NCI-H510A treated with DMSO at 0.1 percent for 48 hours (cell line): ENCODE measurements at regions not wholly inside any gene's neighbourhood (a gene's known extent, or its start where the extent isn't known, plus 50 kb on each side); places are given as distances from the start of the nearest gene placed in this dataset.
A peak's percentile ranks its signal among the peaks of the same experiment; 100 is the strongest.

Experiments
- DNase-seq: peaks from one replicate; lab custom pipeline; 2025; lab: John Stamatoyannopoulos, UW

DNA sequence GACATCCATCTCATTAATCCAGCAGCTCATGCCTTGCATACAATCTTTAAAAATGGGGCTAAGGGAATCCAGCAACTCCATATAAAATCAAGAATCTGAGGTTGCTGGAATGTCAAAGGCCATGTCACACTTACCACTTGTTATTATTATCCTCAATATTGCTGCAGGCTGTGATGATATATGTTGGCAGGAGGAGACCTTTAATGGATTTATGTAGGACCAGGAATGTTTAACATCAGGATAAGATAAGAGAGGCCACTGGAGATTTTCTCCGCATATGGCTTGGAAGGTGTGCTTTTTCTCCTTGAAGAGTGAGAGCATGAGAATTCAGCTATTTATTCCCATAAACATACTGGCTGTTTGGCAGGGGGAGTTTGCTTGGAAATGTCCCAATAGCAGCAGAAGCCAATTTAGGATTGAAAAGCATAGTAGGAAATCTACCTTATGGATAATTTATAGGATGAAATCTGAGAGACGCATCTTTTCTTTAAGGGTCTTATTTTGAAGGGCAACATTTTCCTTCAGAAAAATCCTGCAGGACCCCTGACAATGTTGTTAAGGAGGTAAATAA lies 481.4 kb downstream of the AGTPBP1 start:
- DNase-seq, result no peak

DNA sequence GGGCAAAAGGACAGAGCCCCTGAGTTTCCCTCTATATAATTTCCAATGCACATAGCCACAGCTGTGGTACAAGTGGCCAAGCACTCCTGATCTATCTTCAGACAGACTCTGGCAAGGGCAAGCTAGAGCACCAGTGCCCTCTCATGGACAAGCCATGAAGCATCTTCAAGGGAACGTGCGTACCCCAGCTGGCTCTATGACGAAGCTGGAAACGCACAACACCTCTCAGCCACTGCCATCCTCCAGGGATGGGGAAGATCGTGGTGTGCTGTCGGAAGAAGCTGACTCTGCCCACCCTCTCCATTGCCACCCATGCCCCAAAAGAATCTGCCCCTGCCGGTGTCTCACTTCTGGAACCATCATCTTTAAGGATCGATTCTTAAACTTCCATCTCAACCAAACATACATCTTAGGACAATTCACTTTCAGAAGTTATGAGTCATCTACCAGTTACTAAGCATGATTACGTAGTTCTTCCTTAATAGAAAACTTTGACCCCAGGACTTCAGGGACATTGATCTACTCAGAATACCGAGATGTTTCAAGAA lies 482.9 kb downstream of the AGTPBP1 start:
- DNase-seq, result peak; percentile 71

DNA sequence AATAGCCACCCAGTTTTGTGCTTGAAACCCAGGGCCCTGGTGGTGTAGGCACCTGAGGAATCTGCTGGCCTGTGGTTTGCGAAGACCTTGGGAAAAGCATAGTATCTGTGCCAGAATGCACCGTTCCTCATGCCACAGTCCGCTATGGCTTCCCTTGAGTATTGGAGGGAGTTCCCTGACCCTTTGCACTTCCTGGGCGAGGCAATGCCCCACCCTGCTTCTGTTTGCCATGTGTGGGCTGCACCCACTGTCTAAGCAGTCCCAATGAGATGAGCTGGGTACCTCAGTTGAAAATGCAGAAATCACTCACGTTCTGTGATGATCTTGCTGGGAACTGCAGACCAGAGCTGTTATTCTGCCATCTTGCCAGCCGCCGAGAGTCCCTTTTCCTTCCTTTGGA lies 483.5 kb downstream of the AGTPBP1 start:
- no peak for DNase-seq

DNA sequence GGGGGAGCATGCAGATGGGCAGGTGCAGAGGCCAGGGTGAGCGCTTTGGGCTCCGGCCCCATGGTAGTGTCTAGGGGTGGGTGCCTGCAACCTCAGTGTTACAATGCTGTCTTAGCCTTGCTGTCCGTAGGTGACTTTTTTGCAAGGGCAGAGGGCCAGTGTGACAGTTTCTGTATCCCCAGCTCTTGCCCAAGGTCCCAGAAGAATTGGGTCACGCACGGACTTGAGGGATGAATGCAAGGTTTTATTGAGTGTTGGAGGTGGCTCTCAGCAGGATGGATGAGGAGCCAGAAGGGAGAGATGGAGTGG lies 492.5 kb downstream of the AGTPBP1 start:
- no peak for DNase-seq

DNA sequence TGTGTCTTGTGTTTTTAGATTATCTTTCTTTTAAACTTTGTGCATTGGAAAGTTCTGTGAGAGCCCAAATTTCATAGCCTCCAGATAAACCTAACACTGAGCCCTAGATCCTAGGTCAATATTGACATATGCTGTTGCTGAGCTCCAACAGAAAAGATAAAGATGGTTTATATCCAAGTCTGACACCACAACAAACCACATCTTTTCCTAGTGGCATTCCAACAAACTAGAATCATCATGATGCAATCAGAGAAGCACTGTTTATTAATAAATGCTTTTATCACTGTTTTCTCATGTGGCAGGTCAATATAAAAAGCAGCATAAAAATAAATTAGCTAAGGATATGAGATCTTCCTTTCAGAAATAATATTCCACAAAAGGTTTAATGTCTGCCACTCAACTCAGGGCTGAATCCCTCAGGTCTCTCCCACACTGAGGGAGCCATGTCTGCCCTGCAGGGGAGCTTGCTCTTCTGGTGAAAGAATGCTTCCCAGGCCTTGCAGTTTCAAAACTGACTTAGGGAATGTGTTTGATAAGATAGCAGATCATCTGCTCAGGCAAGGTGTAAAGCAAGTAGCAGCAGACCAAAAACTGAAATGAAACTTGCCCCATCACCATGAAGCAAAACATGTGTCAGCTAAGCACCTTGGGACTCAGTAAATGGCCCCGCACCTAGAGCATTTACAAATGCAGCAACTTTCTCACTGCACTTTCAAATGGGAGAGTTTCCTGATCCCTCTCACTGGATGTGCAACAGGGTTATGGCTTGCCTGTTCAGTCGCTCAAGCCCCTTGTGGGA lies 493.0 kb downstream of the AGTPBP1 start:
- DNase-seq, result no peak

DNA sequence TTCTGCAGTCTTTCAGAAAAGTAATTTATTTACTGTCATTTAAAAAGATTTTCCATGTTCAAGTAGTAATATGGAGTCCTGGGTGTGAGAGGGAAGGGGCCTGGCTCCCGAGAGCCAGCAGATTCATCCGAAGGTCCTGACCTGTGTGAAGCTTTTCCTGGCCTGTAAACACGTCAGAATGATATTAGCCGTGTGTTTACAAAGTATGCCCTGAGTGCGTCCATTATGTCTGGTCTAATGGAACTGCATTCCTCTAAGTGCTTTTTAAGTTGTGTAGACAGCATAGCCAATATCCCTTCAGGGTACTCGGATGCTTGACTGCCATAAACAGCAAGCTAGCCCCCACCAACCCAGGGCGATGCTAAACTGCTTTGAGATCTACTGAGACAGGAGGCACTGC lies 495.2 kb downstream of the AGTPBP1 start:
- no peak for DNase-seq

DNA sequence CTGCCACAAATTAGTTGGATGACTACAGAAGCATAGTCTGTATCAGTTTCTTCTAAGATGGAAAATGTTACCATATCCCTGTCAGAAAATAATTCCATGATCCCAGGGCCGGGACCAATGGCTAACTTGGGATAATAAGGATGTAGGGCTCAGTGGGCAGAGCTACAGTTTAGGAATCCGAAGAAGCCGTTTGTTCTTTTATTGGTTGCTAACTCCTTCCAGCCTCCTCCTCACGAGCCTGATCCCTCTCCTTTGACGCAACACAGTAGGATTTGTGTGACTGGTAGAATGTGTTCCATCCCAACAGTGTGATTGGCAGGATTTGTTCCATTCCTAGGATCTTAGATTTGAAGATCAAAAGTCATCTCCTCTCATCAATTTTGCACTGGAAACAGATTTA lies 496.9 kb downstream of the AGTPBP1 start:
- DNase-seq, result no peak

DNA sequence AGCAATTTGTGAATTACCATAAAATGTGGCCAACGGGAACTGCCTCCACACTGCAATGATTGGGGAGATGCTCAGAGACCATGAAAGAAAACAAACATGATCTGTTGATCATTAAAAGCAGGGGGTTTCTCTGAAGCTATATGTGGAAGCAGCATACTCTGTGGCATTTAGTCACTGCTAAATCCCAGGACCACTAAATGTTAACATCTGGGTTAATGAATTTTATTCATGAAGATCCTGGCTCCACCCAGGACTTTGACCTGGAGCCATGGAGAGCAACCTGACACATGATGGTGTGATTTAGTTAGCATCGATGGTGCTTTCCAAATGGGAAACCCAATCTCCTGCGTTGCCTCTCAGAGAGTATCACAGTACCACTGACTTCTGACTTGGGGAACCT lies 497.8 kb downstream of the AGTPBP1 start:
- no peak for DNase-seq

DNA sequence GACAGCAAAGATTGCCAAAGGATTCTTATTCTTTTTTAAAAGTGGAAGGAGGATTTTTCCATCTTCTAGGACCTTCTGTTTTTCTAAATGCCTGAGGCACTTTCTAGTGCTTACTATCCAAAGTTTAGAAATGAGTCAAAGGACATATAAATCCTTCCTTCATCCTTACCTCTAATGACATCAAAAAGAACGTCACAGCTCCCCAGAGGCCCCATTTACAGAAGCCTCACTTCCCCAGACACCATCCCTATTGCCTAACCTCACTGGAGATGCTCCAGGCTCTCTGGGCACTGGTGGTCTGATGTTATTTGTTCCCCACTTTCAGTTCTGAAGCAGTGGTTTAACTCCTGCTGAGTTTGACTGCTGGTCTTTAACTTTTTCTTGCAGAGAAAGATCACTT lies 504.3 kb downstream of the AGTPBP1 start:
- no peak for DNase-seq

DNA sequence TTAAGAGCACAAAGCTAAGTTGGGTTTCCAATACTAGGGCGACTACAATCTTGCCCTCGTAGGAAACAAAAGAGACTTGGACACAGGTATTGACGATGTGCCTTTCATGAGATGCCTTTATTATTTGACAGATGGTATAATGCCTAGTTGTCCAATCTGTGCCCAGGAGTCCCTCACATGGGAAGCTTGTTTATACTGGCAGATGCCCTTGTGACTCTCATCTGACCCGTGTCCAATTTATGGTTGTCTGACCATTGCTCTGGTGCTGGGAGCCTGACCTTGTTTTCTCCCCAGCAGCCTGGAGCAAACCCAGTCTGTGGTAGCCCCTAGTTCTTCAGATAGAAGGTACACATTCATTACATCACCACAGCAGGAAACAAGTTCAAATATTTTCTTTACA lies 511.7 kb downstream of the AGTPBP1 start:
- DNase-seq, result no peak

DNA sequence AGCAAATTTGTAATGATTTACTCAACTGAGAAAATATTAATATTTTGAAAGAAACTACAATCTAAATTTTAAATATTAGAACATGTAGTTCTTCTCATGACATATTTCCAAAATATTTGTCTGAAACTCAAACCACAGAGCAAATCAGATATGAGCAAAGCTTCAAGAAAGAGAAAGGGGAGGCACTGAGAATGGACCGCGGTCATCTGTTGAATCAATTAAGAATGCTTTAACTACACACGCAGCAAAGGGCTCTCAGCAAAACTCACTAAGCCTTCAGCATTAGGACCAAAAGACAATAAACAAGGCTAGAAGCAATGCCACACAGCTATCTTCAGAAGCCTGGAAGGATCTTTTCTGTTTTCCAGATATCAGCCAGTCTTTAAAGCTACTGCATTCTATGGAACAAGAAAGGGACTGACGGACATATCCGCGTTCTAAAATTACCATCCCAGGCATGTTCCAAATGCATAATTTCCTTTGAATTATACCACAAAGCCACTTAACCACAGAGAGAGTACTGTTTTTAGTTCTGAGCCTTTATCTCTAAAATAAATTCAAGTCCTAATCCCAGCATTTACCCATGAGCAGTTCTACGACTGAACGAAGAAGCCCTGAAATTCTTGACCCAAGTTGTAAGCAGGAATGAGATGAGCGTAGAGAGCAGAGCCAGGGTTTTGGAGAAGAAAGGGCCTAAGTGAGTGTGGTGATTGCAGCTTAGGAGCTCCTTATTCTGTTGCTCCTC lies 513.5 kb downstream of the AGTPBP1 start:
- no peak for DNase-seq

DNA sequence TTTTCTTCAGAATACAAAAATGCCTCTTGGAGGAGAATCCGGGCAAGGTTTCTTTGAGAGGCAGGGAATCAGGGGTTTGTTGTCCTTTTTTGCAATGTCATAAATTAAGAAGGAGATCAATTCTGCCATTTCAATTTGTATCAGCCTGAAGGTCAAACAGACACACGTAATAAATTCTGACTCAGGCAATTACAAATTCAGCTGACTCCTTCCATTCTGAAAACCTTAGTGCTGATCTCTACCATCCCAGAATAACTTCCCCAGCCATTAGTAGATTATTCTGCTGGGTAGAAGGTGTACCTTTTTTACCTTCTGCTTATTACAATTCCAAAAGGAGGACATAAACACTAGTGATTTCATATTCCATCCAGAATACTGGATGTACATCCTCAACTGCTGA lies 516.6 kb downstream of the AGTPBP1 start:
- no peak for DNase-seq

DNA sequence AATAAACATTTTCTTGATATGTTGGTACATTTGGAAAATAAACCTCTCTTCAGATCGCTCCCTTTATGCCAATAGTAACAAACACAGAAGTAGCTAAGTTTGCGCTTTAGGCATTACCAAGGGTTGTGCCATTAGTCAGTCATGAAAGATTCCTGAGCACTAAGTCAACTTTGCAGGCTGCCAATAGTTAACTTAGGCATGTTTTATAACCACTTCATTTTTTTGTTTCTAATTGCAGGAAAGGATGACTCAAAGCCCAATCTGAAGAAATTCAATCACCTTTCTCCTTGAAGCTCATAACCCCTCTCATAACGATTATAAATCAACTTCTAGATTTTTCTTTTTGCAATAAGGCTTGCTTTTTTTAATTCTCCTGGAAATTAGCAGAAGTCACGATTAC lies 517.0 kb downstream of the AGTPBP1 start:
- DNase-seq, result no peak

DNA sequence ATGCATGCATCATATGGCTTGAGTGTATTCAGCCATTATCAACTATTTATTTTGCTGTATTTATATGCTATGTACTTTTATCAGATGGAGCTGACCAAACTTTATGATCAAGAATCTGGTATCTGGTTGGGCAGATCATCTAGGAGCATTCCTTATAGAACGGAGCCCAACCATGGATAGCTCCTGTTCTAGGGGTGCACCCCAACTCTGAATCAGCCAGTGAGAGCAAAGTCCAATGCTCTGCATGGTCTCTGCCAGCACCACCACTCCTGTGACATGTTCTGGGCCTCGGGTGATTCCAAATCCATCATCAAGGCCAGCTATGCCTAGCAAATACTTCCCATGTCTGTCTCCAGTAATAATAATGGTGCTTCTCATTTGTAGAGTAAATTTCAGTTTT lies 517.5 kb downstream of the AGTPBP1 start:
- DNase-seq, result no peak

DNA sequence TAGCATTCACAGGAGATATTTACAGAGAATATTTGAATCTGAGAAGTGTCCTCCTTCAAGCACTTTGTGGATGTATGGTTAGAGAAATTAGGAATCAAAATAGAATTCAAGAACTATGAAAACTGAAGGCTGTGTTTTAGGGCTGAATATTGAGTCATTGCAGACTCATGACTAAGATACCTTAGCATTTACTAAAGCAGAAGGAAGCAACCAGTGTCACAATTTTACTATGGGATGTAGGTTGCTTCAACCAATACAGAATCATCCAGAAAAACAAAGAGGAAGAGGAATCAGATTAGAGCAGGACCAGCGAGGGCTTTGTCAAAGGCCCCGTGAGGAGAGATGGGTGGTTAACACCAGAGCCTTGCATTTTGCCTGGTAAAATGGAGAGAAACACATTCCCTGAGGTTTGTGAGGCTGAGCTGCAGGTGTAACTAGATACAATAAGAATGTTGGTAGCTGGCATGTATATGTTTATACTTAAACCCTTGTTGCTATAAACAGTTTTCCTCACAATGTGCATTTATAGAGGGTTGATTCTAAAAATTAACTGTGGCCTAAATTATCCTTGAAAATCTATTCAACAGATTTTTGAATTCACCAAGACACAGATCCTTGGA lies 518.1 kb downstream of the AGTPBP1 start:
- DNase-seq, result no peak

DNA sequence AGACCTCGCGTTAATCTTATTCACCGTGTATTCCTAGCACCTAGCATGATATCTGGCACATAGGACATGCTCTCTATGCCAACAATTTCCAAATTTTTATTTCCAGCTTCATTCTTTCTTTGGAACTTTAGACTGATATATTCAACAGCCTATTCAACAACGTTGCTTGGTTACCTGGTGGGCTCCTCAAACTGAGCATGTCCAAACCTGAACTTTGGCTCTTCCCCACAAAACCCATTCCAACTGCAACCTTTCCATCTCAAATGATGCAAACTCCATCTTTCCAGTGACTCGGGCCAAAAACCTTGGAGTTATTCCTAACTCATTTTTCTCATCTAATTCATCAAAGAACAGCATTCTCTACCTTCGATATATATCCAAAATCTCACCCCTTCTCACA lies 525.2 kb downstream of the AGTPBP1 start:
- DNase-seq, result no peak

DNA sequence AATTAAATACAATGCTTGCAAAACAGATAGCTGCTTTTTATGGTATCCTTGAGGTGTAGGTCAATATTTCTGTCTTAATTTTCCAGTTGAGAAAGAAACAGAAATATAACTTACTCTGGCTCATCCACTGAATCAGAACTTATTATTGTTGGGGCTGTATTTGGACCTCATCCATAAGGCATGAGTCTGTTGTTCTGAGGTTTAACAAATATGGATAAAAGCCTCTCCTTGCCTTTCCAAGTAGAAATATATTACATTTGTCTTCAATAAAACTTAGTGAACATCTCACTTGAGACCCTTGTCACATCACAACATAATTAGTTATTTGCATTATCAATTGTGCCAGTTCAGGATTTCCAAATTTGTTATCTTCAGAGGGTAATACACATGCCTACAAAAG lies 525.8 kb downstream of the AGTPBP1 start:
- DNase-seq, result no peak

DNA sequence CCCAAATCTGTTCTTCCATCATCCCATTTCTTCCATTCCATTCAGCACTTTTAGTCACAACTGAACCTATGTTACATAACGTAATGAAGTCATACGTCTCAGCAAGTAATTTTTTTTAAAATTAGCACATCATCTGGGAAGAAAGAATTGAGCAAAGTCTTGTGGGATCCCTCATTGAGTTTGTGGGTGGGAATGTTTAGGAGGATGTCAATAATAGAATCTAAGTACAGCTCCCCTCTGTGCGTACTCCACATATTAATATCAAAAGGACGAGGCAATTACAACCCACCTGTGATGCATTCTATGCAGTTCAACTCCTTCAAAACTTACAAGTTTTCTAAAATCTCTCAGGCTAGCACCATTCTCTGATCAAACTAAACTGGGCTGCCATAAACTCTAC lies 526.3 kb downstream of the AGTPBP1 start:
- DNase-seq, result no peak

DNA sequence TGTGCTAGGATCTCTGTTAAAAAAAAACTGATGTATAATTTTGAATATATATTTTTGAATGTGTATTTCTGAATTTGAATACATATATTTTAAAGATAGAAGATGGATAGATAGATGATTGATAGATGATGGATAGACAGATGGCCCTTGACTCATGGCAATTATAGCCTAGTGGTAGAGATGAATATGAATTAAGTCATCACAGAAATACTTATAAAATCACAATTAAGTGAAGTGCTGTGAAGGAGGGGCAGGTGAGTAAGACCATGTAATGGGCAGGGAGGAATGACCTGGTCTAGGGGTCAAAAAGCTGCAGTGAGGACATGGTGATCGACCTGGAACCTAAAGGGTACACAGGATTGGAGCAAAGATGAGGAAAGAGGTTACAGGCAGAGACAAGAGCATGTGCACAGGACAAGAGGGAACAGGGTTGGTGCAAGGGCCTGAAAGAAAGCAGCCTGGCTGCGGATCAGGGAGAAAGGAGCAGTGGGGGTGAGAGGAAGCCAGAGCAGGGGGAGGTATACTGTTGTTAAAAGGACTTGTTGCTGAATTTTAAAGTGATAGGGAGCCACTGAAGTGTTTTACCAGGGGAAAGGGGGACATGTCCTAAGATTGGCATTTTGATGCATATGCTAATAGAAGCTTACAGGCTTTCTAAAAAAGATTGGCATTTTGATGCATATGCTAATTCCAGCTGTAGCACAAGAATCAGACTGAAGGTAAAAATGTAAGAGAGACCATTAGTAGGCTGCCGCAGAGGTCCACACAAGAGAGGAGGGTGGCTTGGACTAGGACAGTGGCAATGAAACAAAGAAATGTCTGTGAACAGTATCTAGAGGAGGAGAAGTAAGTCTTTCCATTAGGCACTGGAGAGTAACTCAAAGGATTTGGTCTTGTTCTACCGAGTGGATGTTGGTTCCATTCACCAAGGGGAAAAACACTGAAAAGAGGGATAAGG lies 527.8 kb downstream of the AGTPBP1 start:
- no peak for DNase-seq

DNA sequence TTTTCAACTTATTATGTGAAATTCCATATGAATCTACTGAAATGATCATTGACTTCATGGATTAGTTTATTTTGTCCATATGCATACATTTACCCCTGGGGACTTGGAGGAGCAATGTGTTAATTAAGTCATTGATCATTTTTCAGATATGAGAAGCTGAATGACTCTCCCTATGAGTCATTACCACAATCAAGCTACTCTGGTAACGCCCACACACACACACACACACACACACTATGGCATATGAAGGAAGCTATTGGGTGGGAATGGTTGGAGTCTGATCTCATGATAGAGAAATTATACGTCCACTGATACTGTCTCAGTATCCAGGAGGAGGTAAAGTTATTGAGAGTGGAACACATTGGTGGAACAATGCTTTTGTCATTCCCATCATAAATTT lies 528.9 kb downstream of the AGTPBP1 start:
- no peak for DNase-seq

DNA sequence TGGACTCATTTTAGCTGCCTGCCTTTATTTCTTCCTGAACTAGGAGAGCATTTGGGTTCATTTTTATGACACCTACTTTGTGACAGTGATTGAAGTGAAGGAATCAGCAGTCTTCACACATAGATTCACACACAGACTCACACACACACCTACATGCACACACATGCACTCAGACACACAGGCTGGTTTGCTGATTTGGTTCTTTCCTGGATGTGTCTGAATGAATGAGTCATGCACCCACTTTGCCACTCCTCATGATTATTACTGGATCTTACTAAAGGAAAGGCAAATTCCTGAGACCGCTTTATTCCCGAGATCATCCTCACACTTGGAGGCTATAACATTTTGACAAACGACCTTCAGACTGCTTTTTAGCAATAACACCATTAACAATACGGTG lies 529.5 kb downstream of the AGTPBP1 start:
- DNase-seq, result no peak

DNA sequence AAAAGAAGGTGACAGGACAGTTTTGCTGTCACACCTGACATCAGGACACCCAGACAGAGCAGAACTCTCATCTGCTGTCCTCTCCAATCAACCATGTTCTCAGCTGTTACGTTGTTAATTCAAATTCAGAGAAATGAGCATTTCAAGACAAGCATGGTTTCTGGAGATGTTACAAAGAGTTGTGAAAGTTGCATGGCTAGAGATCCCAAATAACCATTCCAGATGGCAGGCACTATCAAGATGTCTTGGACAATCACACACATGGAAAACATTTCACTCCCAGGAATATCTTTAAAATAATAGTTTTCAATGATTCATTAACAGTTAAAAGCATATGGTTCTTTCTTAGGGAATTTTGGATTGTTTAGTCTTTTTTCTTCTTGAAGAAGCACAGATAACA lies 533.1 kb downstream of the AGTPBP1 start:
- no peak for DNase-seq
